GM12872 (cell line): ENCODE measurements at regions not wholly inside any gene's neighbourhood (a gene's known extent, or its start where the extent isn't known, plus 50 kb on each side); places are given as distances from the start of the nearest gene placed in this dataset.

Experiments used
- CTCF ChIP-seq: IDR thresholded peaks from 3 replicates; pipeline ENCODE4 v1.5.1; 2011; ENCODE audit warnings: low read depth, mild to moderate bottlenecking, low read length, moderate library complexity; ENCODE audit not compliant: insufficient read depth

GRCh38 chr10:64261676-64262075 lies 740.5 kb downstream of the REEP3 start:
- TF ChIP-seq CTCF: no peak

GRCh38 chr10:64265961-64266360 lies 744.8 kb downstream of the REEP3 start:
- TF ChIP-seq CTCF: no peak

- no peak for TF ChIP-seq CTCF
Measured at GRCh38 chr10:64271508-64271907, 750.3 kb downstream of the REEP3 start.

- peak; percentile 12; the same call in 1 of the 3 replicates for TF ChIP-seq CTCF
Measured at GRCh38 chr10:64271983-64272382, 750.8 kb downstream of the REEP3 start.

GRCh38 chr10:64275001-64275400 lies 753.8 kb downstream of the REEP3 start:
- no peak for TF ChIP-seq CTCF

- TF ChIP-seq CTCF: no peak
Measured at GRCh38 chr10:64275774-64276173, 754.6 kb downstream of the REEP3 start.

- no peak for TF ChIP-seq CTCF
Measured at GRCh38 chr10:64277536-64277935, 756.3 kb downstream of the REEP3 start.

GRCh38 chr10:64283621-64284020 lies 762.4 kb downstream of the REEP3 start:
- TF ChIP-seq CTCF: no peak
